CD4-positive, CD25-positive, alpha-beta regulatory T cell (primary cell): ENCODE measurements at regions not wholly inside any gene's neighbourhood (a gene's known extent, or its start where the extent isn't known, plus 50 kb on each side); places are given as distances from the start of the nearest gene placed in this dataset.

Experiments
- ATAC-seq, 2 donors: fragments of 150-1000 bp; cut with Tn5 transposase; one replicate each; pipeline ENCODE4 v1.10.0; 2021; ENCODE audit warnings: low read depth in 2 of 2, moderate number of reproducible peaks in 2 of 2, moderate library complexity in 1 of 2
- DNase-seq, 3 donors: peaks; one replicate each; pipeline versions ENCODE4 v3.0.0 to v3.0.0-alpha.2; 2012 to 2022; ENCODE audit warnings: mixed read lengths in 1 of 3
- H3K27ac ChIP-seq: one replicate; pipeline ENCODE4 v1.7.0; 2013; ENCODE audit warnings: mild to moderate bottlenecking, low read length; ENCODE audit not compliant: insufficient read depth, poor library complexity, severe bottlenecking
- H3K27me3 ChIP-seq: one replicate; pipeline ENCODE4 v1.7.0; 2013; ENCODE audit warnings: low read length; ENCODE audit not compliant: control insufficient read depth, insufficient read depth
- H3K36me3 ChIP-seq: one replicate; pipeline ENCODE4 v1.7.0; 2013; ENCODE audit warnings: mild to moderate bottlenecking, low read length, moderate library complexity; ENCODE audit not compliant: control insufficient read depth, insufficient read depth
- H3K4me1 ChIP-seq: 2 replicates; pipeline ENCODE4 v1.7.0; 2013; ENCODE audit warnings: mild to moderate bottlenecking, low read length; ENCODE audit not compliant: insufficient read depth, control insufficient read depth, poor library complexity, severe bottlenecking
- H3K4me3 ChIP-seq: one replicate; pipeline ENCODE4 v1.7.0; 2013; ENCODE audit warnings: low read depth, mild to moderate bottlenecking, low read length, moderate library complexity
- H3K9me3 ChIP-seq, 2 experiments: 1 replicate in 1 of 2; 2 replicates in 1 of 2; pipeline ENCODE4 v1.7.0; 2013; ENCODE audit warnings: low read length in 2 of 2, mild to moderate bottlenecking in 1 of 2, moderate library complexity in 1 of 2; ENCODE audit not compliant: control insufficient read depth in 2 of 2
- H3K27ac Mint-ChIP-seq, 3 donors: one replicate each; pipeline ENCODE4 v1.8.0; 2020 to 2022; ENCODE audit warnings: mild to moderate bottlenecking in 3 of 3, mixed read lengths in 3 of 3, moderate library complexity in 2 of 3
- H3K27me3 Mint-ChIP-seq: one replicate; pipeline ENCODE4 v1.8.0; 2022; ENCODE audit warnings: mild to moderate bottlenecking, mixed read lengths
- H3K36me3 Mint-ChIP-seq: one replicate; pipeline ENCODE4 v1.8.0; 2020; ENCODE audit warnings: mixed read lengths
- H3K4me1 Mint-ChIP-seq, 4 donors: one replicate each; pipeline ENCODE4 v1.8.0; 2020 to 2022; ENCODE audit warnings: mixed read lengths in 4 of 4, mild to moderate bottlenecking in 1 of 4
- H3K4me3 Mint-ChIP-seq, 4 donors: one replicate each; pipeline ENCODE4 v1.8.0; 2020 to 2022; ENCODE audit warnings: mild to moderate bottlenecking in 4 of 4, mixed read lengths in 4 of 4, moderate library complexity in 3 of 4
- H3K9me3 Mint-ChIP-seq, 7 donors: one replicate each; pipeline ENCODE4 v1.8.0; 2020 to 2022; ENCODE audit warnings: mixed read lengths in 7 of 7, mild to moderate bottlenecking in 3 of 7, moderate library complexity in 2 of 7

- DNase-seq (no peak), ATAC-seq (no peak)
- Mint-ChIP-seq H3K4me3 (no peak overlapping the region), H3K4me1 (no peaks in the 10 kb centered on the region), H3K27ac (no peak overlapping the region), H3K27me3 (peaks cover 15% of the 10 kb centered on the region), H3K9me3 (peaks cover 0 to 3% (median 0%) of the 10 kb centered on the region in 7 donors), H3K36me3 (no peaks in the 10 kb centered on the region)
- Histone ChIP-seq H3K4me1 (no peaks in the 10 kb centered on the region), H3K27ac (no peak overlapping the region), H3K36me3 (no peaks in the 10 kb centered on the region), H3K27me3 (no peaks in the 10 kb centered on the region), H3K9me3 (no peaks in the 10 kb centered on the region), H3K4me3 (no peak overlapping the region)
These were observed 358.0 kb downstream of the ENC1 start for GRCh38 chr5:74282490-74282889.

- Mint-ChIP-seq H3K9me3 (peaks cover 0 to 3% (median 0%) of the 10 kb centered on the region in 7 donors), H3K27ac (no peak overlapping the region), H3K4me1 (no peaks in the 10 kb centered on the region), H3K27me3 (peaks cover 22% of the 10 kb centered on the region), H3K36me3 (no peaks in the 10 kb centered on the region), H3K4me3 (no peak overlapping the region)
- DNase-seq (no peak), ATAC-seq (no peak)
- H3K27me3 ChIP-seq = no peaks in the 10 kb centered on the region
- H3K27ac ChIP-seq = no peak overlapping the region
- H3K4me3 ChIP-seq = no peak overlapping the region
- no peaks in the 10 kb centered on the region for H3K4me1 ChIP-seq
- no peaks in the 10 kb centered on the region for H3K36me3 ChIP-seq
- no peaks in the 10 kb centered on the region for H3K9me3 ChIP-seq
These were observed 359.4 kb downstream of the ENC1 start for GRCh38 chr5:74281166-74281565.

- no peak overlapping the region for H3K4me3 ChIP-seq
- H3K36me3 ChIP-seq = no peaks in the 10 kb centered on the region
- H3K27ac Mint-ChIP-seq = no peak overlapping the region
- DNase-seq (no peak), ATAC-seq (no peak)
- H3K27me3 ChIP-seq = no peaks in the 10 kb centered on the region
- no peaks in the 10 kb centered on the region for H3K4me1 ChIP-seq
- no peaks in the 10 kb centered on the region for H3K9me3 ChIP-seq
- H3K9me3 Mint-ChIP-seq = peaks cover 0 to 3% (median 0%) of the 10 kb centered on the region in 7 donors
- H3K4me1 Mint-ChIP-seq = no peaks in the 10 kb centered on the region
- H3K27me3 Mint-ChIP-seq = peaks cover 28% of the 10 kb centered on the region
- no peak overlapping the region for H3K27ac ChIP-seq
- H3K36me3 Mint-ChIP-seq = no peaks in the 10 kb centered on the region
- H3K4me3 Mint-ChIP-seq = no peak overlapping the region
These were observed 360.2 kb downstream of the ENC1 start for GRCh38 chr5:74280306-74280705.

GRCh38 chr5:74279244-74279643 lies 361.3 kb downstream of the ENC1 start:
- no peaks in the 10 kb centered on the region for H3K27me3 ChIP-seq
- Mint-ChIP-seq H3K27ac (no peak overlapping the region), H3K4me3 (no peak overlapping the region), H3K9me3 (peaks cover 0 to 3% (median 0%) of the 10 kb centered on the region in 7 donors), H3K27me3 (peaks cover 28% of the 10 kb centered on the region), H3K36me3 (no peaks in the 10 kb centered on the region), H3K4me1 (no peaks in the 10 kb centered on the region)
- no peaks in the 10 kb centered on the region for H3K36me3 ChIP-seq
- no peaks in the 10 kb centered on the region for H3K4me1 ChIP-seq
- ATAC-seq (no peak), DNase-seq (no peak)
- H3K9me3 ChIP-seq = no peaks in the 10 kb centered on the region
- no peak overlapping the region for H3K4me3 ChIP-seq
- no peak overlapping the region for H3K27ac ChIP-seq

- no peak overlapping the region for H3K4me3 Mint-ChIP-seq
- H3K9me3 Mint-ChIP-seq = peaks cover 0 to 3% (median 0%) of the 10 kb centered on the region in 7 donors
- Histone ChIP-seq H3K9me3 (no peaks in the 10 kb centered on the region), H3K27me3 (peaks cover 2% of the 10 kb centered on the region), H3K4me3 (no peak overlapping the region), H3K36me3 (no peaks in the 10 kb centered on the region), H3K4me1 (no peaks in the 10 kb centered on the region), H3K27ac (no peak overlapping the region)
- DNase-seq (no peak), ATAC-seq (no peak)
- H3K4me1 Mint-ChIP-seq = no peaks in the 10 kb centered on the region
- H3K27me3 Mint-ChIP-seq = peaks cover 21% of the 10 kb centered on the region
- H3K36me3 Mint-ChIP-seq = no peaks in the 10 kb centered on the region
- no peak overlapping the region for H3K27ac Mint-ChIP-seq
These were observed 363.1 kb downstream of the ENC1 start for GRCh38 chr5:74277418-74277817.

GRCh38 chr5:74275171-74275992 lies 365.1 kb downstream of the ENC1 start:
- Mint-ChIP-seq H3K4me1 (no peaks in the 10 kb centered on the region), H3K9me3 (peaks cover 0 to 3% (median 0%) of the 10 kb centered on the region in 7 donors), H3K36me3 (no peaks in the 10 kb centered on the region), H3K4me3 (no peak overlapping the region), H3K27ac (no peak overlapping the region), H3K27me3 (peaks cover 17% of the 10 kb centered on the region)
- no peaks in the 10 kb centered on the region for H3K4me1 ChIP-seq
- DNase-seq = no peak
- no peak overlapping the region for H3K4me3 ChIP-seq
- H3K36me3 ChIP-seq = no peaks in the 10 kb centered on the region
- no peak for ATAC-seq
- H3K27me3 ChIP-seq = peaks cover 2% of the 10 kb centered on the region
- no peak overlapping the region for H3K27ac ChIP-seq
- H3K9me3 ChIP-seq = no peaks in the 10 kb centered on the region

- H3K4me1 Mint-ChIP-seq = no peaks in the 10 kb centered on the region
- H3K27me3 ChIP-seq = peaks cover 6% of the 10 kb centered on the region
These were observed 366.2 kb downstream of the ENC1 start for GRCh38 chr5:74274326-74274725.

More at GRCh38 chr5:74274326-74274725, 366.2 kb downstream of the ENC1 start:
- no peaks in the 10 kb centered on the region for H3K9me3 ChIP-seq
- ATAC-seq (no peak), DNase-seq (no peak)
- no peak overlapping the region for H3K4me3 ChIP-seq
- peaks cover 17% of the 10 kb centered on the region for H3K27me3 Mint-ChIP-seq
- peaks cover 0 to 3% (median 0%) of the 10 kb centered on the region in 7 donors for H3K9me3 Mint-ChIP-seq
- H3K4me3 Mint-ChIP-seq = no peak overlapping the region
- no peak overlapping the region for H3K27ac ChIP-seq
- H3K4me1 ChIP-seq = no peaks in the 10 kb centered on the region
- no peak overlapping the region for H3K27ac Mint-ChIP-seq
- H3K36me3 ChIP-seq = no peaks in the 10 kb centered on the region
- no peaks in the 10 kb centered on the region for H3K36me3 Mint-ChIP-seq
